Adrenal gland (tissue), 9 donors: ENCODE measurements at regions not wholly inside any gene's neighbourhood (a gene's known extent, or its start where the extent isn't known, plus 50 kb on each side); places are given as distances from the start of the nearest gene placed in this dataset.
"Not testable (repeated sequence)": the region's sequence is repeated elsewhere in the genome, so short reads cannot be mapped to it uniquely, and the experiment has no call there.

Experiments
- DNase-seq, 7 donors: peaks; one replicate each; pipeline ENCODE4 v3.0.0-alpha.2; 2019 to 2020
- H3K27ac ChIP-seq, 5 donors: fragments of 200-600 bp; sonication (generic) in 4 of 5; 1 replicate in 3 of 5; 2 replicates in 2 of 5; pipeline versions ENCODE4 v1.5.1 to v1.8.0; 2016 to 2020; ENCODE audit warnings: mild to moderate bottlenecking in 1 of 5
- H3K27me3 ChIP-seq: fragments of 200-600 bp; 2 replicates; pipeline ENCODE4 v1.8.0; 2021
- H3K36me3 ChIP-seq, 2 donors: fragments of 200-600 bp; replicated peaks in 1 of 2; 1 replicate in 1 of 2; 2 replicates in 1 of 2; pipeline versions ENCODE4 v1.5.1 to v1.8.0; 2018 to 2022
- H3K4me1 ChIP-seq, 2 donors: fragments of 200-600 bp; replicated peaks in 1 of 2; 1 replicate in 1 of 2; 2 replicates in 1 of 2; pipeline versions ENCODE4 v1.5.1 to v1.8.0; 2018 to 2021
- H3K4me3 ChIP-seq, 4 donors: fragments of 200-600 bp; sonication (generic) in 3 of 4; one replicate each; pipeline ENCODE4 v1.5.1; 2016 to 2018
- H3K9me3 ChIP-seq, 3 donors: fragments of 200-600 bp; sonication (generic) in 1 of 3; replicated peaks in 1 of 3; 1 replicate in 2 of 3; 2 replicates in 1 of 3; pipeline versions ENCODE4 v1.5.1 to v1.8.0; 2016 to 2021
- POLR2A ChIP-seq, 2 donors: fragments of 450-650 bp; IDR thresholded peaks; one replicate each; pipeline ENCODE4 v1.6.1; 2017; ENCODE audit warnings: antibody characterized with exemption in 2 of 2, mild to moderate bottlenecking in 2 of 2, moderate library complexity in 1 of 2
- WGBS, 4 donors: extraction: QIAGEN DNeasy Blood & Tissue Kit in 2 of 4; methylation state at CpG; one replicate each; pipeline versions ENCODE4 v1.1.5 to v1.1.7; 2013 to 2017; 5-methylcytosine and 5-hydroxymethylcytosine counted together
- intact Hi-C, 2 donors: fragments of 100-400 bp; cut with DNase I; formaldehyde crosslinking; loops; one replicate each; pipeline versions ENCODE4 v1.14.1 to v1.15.0; 2022 to 2023
- TF ChIP-seq, protein P1 (sequence below), 6 experiments: fragments of 450-650 bp in 4 of 6; fragments of 200-600 bp in 2 of 6; sonication (generic) in 1 of 6; IDR thresholded peaks; 1 replicate in 5 of 6; 2 replicates in 1 of 6; pipeline versions ENCODE4 v1.5.1 to v1.8.0; 2016 to 2021; ENCODE audit warnings: antibody characterized with exemption in 6 of 6, mild to moderate bottlenecking in 2 of 6, moderate library complexity in 1 of 6
- donor health status: healthy with polysubstance abuse.
- donor health status: Bipolar disorder and iron deficiency.
- donor health status: DM: yes; HTN: yes; CAD: no.
- donor health status: DM: no; HTN: no; CAD: no.
- donor health status: DM: no; HTN: no; CAD: no.

DNA sequence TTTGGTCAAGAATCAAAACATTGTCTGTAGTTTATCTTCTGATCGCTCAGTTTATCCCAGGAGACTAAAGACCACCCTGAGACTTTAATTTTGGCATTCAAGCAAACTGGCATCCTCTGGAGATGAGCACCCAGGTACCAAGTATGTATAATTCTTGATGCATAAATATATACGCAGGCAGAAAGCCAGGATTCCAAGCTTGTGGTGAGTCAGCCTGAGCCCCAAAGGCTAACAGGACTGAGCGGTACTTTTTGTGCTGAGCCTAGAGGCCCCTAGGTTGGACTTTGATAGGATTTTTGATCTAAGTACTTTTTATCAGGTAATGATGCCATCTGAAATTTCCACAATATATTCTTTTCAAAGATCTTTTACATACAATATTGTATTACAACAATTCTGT lies 301.3 kb downstream of the TFAP2B start:
- Histone ChIP-seq H3K4me1 (no peaks in the 10 kb centered on the region), H3K4me3 (no peak overlapping the region), H3K36me3 (no peaks in the 10 kb centered on the region), H3K27ac (no peak overlapping the region), H3K9me3 (no peaks in the 10 kb centered on the region), H3K27me3 (no peaks in the 10 kb centered on the region)
- no peak for DNase-seq
- TF ChIP-seq, protein P1, sequence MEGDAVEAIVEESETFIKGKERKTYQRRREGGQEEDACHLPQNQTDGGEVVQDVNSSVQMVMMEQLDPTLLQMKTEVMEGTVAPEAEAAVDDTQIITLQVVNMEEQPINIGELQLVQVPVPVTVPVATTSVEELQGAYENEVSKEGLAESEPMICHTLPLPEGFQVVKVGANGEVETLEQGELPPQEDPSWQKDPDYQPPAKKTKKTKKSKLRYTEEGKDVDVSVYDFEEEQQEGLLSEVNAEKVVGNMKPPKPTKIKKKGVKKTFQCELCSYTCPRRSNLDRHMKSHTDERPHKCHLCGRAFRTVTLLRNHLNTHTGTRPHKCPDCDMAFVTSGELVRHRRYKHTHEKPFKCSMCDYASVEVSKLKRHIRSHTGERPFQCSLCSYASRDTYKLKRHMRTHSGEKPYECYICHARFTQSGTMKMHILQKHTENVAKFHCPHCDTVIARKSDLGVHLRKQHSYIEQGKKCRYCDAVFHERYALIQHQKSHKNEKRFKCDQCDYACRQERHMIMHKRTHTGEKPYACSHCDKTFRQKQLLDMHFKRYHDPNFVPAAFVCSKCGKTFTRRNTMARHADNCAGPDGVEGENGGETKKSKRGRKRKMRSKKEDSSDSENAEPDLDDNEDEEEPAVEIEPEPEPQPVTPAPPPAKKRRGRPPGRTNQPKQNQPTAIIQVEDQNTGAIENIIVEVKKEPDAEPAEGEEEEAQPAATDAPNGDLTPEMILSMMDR (IDR thresholded peaks at IDR 0.05), result no peak
- TF ChIP-seq POLR2A (IDR thresholded peaks at IDR 0.05), result no peak
- WGBS, 4 donors, result 75 to 82% (median 76%) methylated on average over 3 of the region's 3 CpGs
- intact Hi-C loops, result no loop called here

DNA sequence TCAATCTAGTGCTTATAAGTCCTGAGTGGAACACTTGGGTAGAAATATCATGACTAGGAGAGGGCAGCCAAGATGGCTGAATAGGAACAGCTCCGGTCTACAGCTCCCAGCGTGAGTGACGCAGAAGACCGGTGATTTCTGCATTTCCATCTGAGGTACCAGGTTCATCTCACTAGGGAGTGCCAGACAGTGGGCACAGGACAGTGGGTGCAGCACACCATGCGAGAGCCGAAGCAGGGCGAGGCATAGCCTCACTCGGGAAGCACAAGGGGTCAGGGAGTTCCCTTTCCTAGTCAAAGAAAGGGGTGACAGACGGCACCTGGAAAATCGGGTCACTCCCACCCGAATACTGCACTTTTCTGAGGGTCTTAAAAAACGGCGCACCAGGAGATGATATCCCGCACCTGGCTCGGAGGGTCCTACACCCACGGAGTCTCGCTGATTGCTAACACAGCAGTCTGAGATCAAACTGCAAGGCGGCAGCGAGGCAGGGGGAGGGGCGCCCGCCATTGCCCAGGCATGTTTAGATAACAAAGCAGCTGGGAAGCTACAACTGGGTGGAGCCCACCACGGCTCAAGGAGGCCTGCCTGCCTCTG lies 302.8 kb downstream of the TFAP2B start:
- H3K27me3 ChIP-seq, DNase-seq, H3K36me3 ChIP-seq, H3K27ac ChIP-seq, H3K4me3 ChIP-seq, intact Hi-C loops, H3K4me1 ChIP-seq, H3K9me3 ChIP-seq: not testable (repeated sequence)
- WGBS, 4 donors, result 84 to 91% (median 87%) methylated on average over 20 to 22 of the region's 22 CpGs

DNA sequence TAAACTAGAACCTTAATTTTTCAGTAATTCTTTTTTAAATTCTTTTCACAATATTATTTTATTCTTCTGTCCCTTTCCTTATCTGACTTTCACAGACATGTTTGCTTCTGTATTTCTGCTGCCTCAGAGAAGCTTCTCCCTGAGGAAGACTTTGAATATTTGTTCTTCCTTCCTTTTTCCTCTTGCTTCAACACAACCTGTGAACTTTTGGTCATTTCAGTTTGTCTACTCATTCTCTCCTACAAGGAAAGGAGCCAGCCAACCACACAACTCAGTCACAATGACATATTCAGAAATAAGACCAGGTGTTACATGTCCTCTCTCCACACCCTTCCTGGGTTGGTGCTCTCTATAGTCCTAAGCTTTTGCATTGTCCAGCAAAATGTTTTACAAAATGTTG lies 310.4 kb downstream of the TFAP2B start:
- H3K9me3 ChIP-seq, result no peaks in the 10 kb centered on the region
- no peaks in the 10 kb centered on the region for H3K4me1 ChIP-seq
- H3K4me3 ChIP-seq, result no peak overlapping the region
- no peaks in the 10 kb centered on the region for H3K36me3 ChIP-seq
- no peak overlapping the region for H3K27ac ChIP-seq
- DNase-seq, result no peak
- intact Hi-C loops, result no loop called here
- TF ChIP-seq, protein P1 (IDR thresholded peaks at IDR 0.05), result no peak
- no peak for TF ChIP-seq POLR2A (IDR thresholded peaks at IDR 0.05)
- H3K27me3 ChIP-seq, result no peaks in the 10 kb centered on the region

DNA sequence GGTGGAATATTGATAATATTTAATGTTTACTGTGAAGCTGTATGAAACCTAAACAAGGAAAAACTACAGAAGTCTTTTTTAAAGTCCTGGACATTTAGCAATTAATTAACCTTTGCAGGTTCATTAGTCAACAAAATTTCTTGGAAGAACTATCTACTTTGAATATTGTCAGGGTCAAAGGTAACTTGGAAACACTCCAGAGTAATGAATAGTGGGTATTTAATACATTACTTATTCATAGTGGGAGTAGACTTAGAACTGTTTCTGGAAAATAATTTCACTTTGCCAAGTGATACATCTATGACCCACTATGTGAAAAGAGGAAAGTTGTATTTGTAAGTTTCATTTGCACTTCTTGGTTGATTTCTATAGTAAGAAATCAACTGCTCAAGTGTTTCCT lies 319.1 kb downstream of the TFAP2B start:
- no peak for TF ChIP-seq POLR2A (IDR thresholded peaks at IDR 0.05)
- TF ChIP-seq, protein P1 (IDR thresholded peaks at IDR 0.05), result no peak
- no peak for DNase-seq
- H3K4me1 ChIP-seq, result no peaks in the 10 kb centered on the region
- no peaks in the 10 kb centered on the region for H3K9me3 ChIP-seq
- no peaks in the 10 kb centered on the region for H3K27me3 ChIP-seq
- H3K36me3 ChIP-seq, result no peaks in the 10 kb centered on the region
- intact Hi-C loops, result no loop called here
- no peak overlapping the region for H3K27ac ChIP-seq
- no peak overlapping the region for H3K4me3 ChIP-seq

DNA sequence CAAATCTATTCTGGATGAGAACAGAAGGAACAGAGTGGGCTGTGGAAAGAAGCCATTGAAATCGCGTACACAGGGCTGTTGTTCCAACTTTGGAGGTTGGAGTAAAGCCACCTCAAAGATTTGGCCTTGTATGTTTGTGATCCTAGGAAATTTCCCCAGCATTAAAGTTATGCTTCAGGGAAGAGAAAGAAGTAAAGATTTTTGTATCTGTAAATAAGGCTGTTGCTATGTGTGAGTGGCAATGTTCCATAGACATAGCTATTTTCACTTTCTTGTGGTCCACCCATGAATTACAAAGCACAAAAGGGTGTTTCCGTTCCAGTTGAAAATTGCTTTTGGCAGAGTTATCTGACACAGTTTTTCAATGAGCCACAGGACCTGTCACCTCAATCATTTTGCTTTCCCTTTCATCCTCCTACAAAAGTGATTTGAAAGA lies 321.3 kb downstream of the TFAP2B start:
- WGBS, 4 donors, result 69 to 81% (median 73%) methylated on average over 3 of the region's 3 CpGs

More for the DNA sequence above, 321.3 kb downstream of the TFAP2B start:
- H3K27ac ChIP-seq, result no peak overlapping the region
- DNase-seq, result no peak
- intact Hi-C loops, result no loop called here
- no peak for TF ChIP-seq POLR2A (IDR thresholded peaks at IDR 0.05)
- TF ChIP-seq, protein P1 (IDR thresholded peaks at IDR 0.05), result no peak
- H3K4me3 ChIP-seq, result no peak overlapping the region
- H3K36me3 ChIP-seq, result no peaks in the 10 kb centered on the region
- no peaks in the 10 kb centered on the region for H3K4me1 ChIP-seq
- H3K9me3 ChIP-seq, result no peaks in the 10 kb centered on the region
- H3K27me3 ChIP-seq, result no peaks in the 10 kb centered on the region
